Neuron (in vitro differentiated cells): ENCODE measurements at regions not wholly inside any gene's neighbourhood (a gene's known extent, or its start where the extent isn't known, plus 50 kb on each side); places are given as distances from the start of the nearest gene placed in this dataset.
"Not testable (repeated sequence)": the region's sequence is repeated elsewhere in the genome, so short reads cannot be mapped to it uniquely, and the experiment has no call there.

Source experiments
- H2AFZ ChIP-seq: one replicate; pipeline ENCODE4 v1.6.1; 2013; ENCODE audit warnings: low read depth, mild to moderate bottlenecking, inconsistent platforms, low read length, moderate library complexity
- H3K27me3 ChIP-seq: one replicate; pipeline ENCODE4 v1.6.1; 2013; ENCODE audit warnings: low read length; ENCODE audit not compliant: insufficient read depth
- H3K36me3 ChIP-seq: one replicate; pipeline ENCODE4 v1.6.1; 2013; ENCODE audit warnings: low read length; ENCODE audit not compliant: insufficient read depth
- H3K4me1 ChIP-seq: one replicate; pipeline ENCODE4 v1.6.1; 2013; ENCODE audit warnings: low read length; ENCODE audit not compliant: insufficient read depth
- H3K4me3 ChIP-seq: 2 replicates; pipeline ENCODE4 v1.5.1; 2013; ENCODE audit warnings: mild to moderate bottlenecking, low read length, moderate library complexity
- H3K9me3 ChIP-seq: one replicate; pipeline ENCODE4 v1.6.1; 2013; ENCODE audit warnings: low read length

GRCh38 chr9:22986556-22986955, 539.9 kb downstream of the DMRTA1 start:
- no peaks in the 10 kb centered on the region for H3K27me3 ChIP-seq
- no peaks in the 10 kb centered on the region for H3K9me3 ChIP-seq
- H3K4me3 ChIP-seq: no peak overlapping the region
- H2AFZ ChIP-seq: no peak overlapping the region
- no peaks in the 10 kb centered on the region for H3K4me1 ChIP-seq
- no peaks in the 10 kb centered on the region for H3K36me3 ChIP-seq

GRCh38 chr9:22990349-22990748, 543.7 kb downstream of the DMRTA1 start:
- Histone ChIP-seq H3K9me3 (no peaks in the 10 kb centered on the region), H2AFZ (no peak overlapping the region), H3K4me3 (no peak overlapping the region), H3K27me3 (no peaks in the 10 kb centered on the region), H3K36me3 (no peaks in the 10 kb centered on the region), H3K4me1 (no peaks in the 10 kb centered on the region)

GRCh38 chr9:22992780-22993179, 546.2 kb downstream of the DMRTA1 start:
- no peaks in the 10 kb centered on the region for H3K9me3 ChIP-seq
- no peaks in the 10 kb centered on the region for H3K27me3 ChIP-seq
- H3K4me3 ChIP-seq: no peak overlapping the region
- no peaks in the 10 kb centered on the region for H3K4me1 ChIP-seq
- no peaks in the 10 kb centered on the region for H3K36me3 ChIP-seq
- no peak overlapping the region for H2AFZ ChIP-seq

GRCh38 chr9:22997923-22998322, 551.3 kb downstream of the DMRTA1 start:
- H3K27me3 ChIP-seq: no peaks in the 10 kb centered on the region
- no peaks in the 10 kb centered on the region for H3K9me3 ChIP-seq
- H3K4me3 ChIP-seq: no peak overlapping the region
- H3K4me1 ChIP-seq: no peaks in the 10 kb centered on the region
- no peaks in the 10 kb centered on the region for H3K36me3 ChIP-seq
- H2AFZ ChIP-seq: no peak overlapping the region

- H3K9me3 ChIP-seq: no peaks in the 10 kb centered on the region
- no peak overlapping the region for H3K4me3 ChIP-seq
- H3K36me3 ChIP-seq: no peaks in the 10 kb centered on the region
- no peaks in the 10 kb centered on the region for H3K4me1 ChIP-seq
- no peak overlapping the region for H2AFZ ChIP-seq
- H3K27me3 ChIP-seq: no peaks in the 10 kb centered on the region
Observed at GRCh38 chr9:23005156-23005555, 558.5 kb downstream of the DMRTA1 start.

- H3K4me3 ChIP-seq: no peak overlapping the region
- H3K36me3 ChIP-seq: no peaks in the 10 kb centered on the region
- no peak overlapping the region for H2AFZ ChIP-seq
- H3K9me3 ChIP-seq: no peaks in the 10 kb centered on the region
- no peaks in the 10 kb centered on the region for H3K27me3 ChIP-seq
- H3K4me1 ChIP-seq: no peaks in the 10 kb centered on the region
Observed at GRCh38 chr9:23006127-23006526, 559.5 kb downstream of the DMRTA1 start.

GRCh38 chr9:23011669-23012068, 565.0 kb downstream of the DMRTA1 start:
- H3K9me3 ChIP-seq: no peaks in the 10 kb centered on the region
- no peaks in the 10 kb centered on the region for H3K36me3 ChIP-seq
- no peaks in the 10 kb centered on the region for H3K4me1 ChIP-seq
- H3K4me3 ChIP-seq: no peak overlapping the region
- no peaks in the 10 kb centered on the region for H3K27me3 ChIP-seq
- no peak overlapping the region for H2AFZ ChIP-seq

- Histone ChIP-seq H3K4me3 (no peak overlapping the region), H3K9me3 (no peaks in the 10 kb centered on the region)
Observed at GRCh38 chr9:23015557-23015956, 568.9 kb downstream of the DMRTA1 start.

GRCh38 chr9:23036416-23036815, 589.8 kb downstream of the DMRTA1 start:
- Histone ChIP-seq H3K27me3 (no peaks in the 10 kb centered on the region), H3K36me3 (no peaks in the 10 kb centered on the region), H3K4me1 (no peaks in the 10 kb centered on the region), H3K9me3 (no peaks in the 10 kb centered on the region), H3K4me3 (no peak overlapping the region), H2AFZ (no peak overlapping the region)

More at GRCh38 chr9:23015557-23015956, 568.9 kb downstream of the DMRTA1 start:
- no peak overlapping the region for H2AFZ ChIP-seq
- no peaks in the 10 kb centered on the region for H3K36me3 ChIP-seq
- no peaks in the 10 kb centered on the region for H3K4me1 ChIP-seq
- no peaks in the 10 kb centered on the region for H3K27me3 ChIP-seq

GRCh38 chr9:23039402-23039801, 592.8 kb downstream of the DMRTA1 start:
- no peak overlapping the region for H3K4me3 ChIP-seq
- H3K9me3 ChIP-seq: no peaks in the 10 kb centered on the region
- no peak overlapping the region for H2AFZ ChIP-seq
- no peaks in the 10 kb centered on the region for H3K36me3 ChIP-seq
- H3K27me3 ChIP-seq: no peaks in the 10 kb centered on the region
- H3K4me1 ChIP-seq: no peaks in the 10 kb centered on the region

- no peak overlapping the region for H3K4me3 ChIP-seq
- H3K36me3 ChIP-seq: no peaks in the 10 kb centered on the region
- no peak overlapping the region for H2AFZ ChIP-seq
- H3K9me3 ChIP-seq: no peaks in the 10 kb centered on the region
- H3K4me1 ChIP-seq: no peaks in the 10 kb centered on the region
- no peaks in the 10 kb centered on the region for H3K27me3 ChIP-seq
Observed at GRCh38 chr9:23041466-23041865, 594.8 kb downstream of the DMRTA1 start.

- Histone ChIP-seq H3K9me3 (no peaks in the 10 kb centered on the region), H3K4me3 (no peak overlapping the region), H3K36me3 (no peaks in the 10 kb centered on the region), H3K4me1 (no peaks in the 10 kb centered on the region), H3K27me3 (no peaks in the 10 kb centered on the region), H2AFZ (no peak overlapping the region)
Observed at GRCh38 chr9:23044549-23044948, 597.9 kb downstream of the DMRTA1 start.

GRCh38 chr9:23046026-23046425, 599.4 kb downstream of the DMRTA1 start:
- not testable (repeated sequence) for H3K9me3 ChIP-seq, H2AFZ ChIP-seq, H3K27me3 ChIP-seq, H3K4me3 ChIP-seq, H3K4me1 ChIP-seq, H3K36me3 ChIP-seq

GRCh38 chr9:23050548-23050947, 603.9 kb downstream of the DMRTA1 start:
- H3K36me3 ChIP-seq: no peaks in the 10 kb centered on the region
- no peak overlapping the region for H3K4me3 ChIP-seq
- H3K27me3 ChIP-seq: no peaks in the 10 kb centered on the region
- H3K4me1 ChIP-seq: no peaks in the 10 kb centered on the region
- H2AFZ ChIP-seq: no peak overlapping the region
- H3K9me3 ChIP-seq: no peaks in the 10 kb centered on the region
